ENCODE measurements at regions not wholly inside any gene's neighbourhood (a gene's known extent, or its start where the extent isn't known, plus 50 kb on each side); places are given as distances from the start of the nearest gene placed in this dataset.

DNA sequence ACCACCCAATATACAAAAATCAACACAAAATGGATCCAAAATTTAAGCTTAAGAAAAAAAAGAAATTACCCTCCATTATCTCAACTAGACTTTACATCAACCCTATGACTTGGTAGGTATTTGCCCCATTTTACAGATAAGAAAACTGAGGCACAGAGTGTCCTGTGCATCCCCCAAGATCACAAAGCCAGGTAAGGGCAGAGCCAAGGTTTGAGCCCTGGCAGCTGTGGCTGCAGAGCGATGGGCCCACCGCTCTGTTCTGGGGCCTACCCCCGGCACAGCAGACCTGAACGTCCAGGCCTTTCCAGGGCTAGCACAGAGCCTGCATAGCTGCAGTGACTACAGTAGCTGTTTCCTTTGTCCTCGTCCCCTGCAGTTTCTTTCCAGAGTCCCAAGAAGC is 417.6 kb downstream of the SOX9 start:
- no peak overlapping the region for H3K27ac ChIP-seq
- H3K4me1 ChIP-seq (replicated peaks in 1 of 2), result no peaks in the 10 kb centered on the region
- H3K36me3 ChIP-seq (replicated peaks in 1 of 2), result no peaks in the 10 kb centered on the region
- TF ChIP-seq, protein P1, sequence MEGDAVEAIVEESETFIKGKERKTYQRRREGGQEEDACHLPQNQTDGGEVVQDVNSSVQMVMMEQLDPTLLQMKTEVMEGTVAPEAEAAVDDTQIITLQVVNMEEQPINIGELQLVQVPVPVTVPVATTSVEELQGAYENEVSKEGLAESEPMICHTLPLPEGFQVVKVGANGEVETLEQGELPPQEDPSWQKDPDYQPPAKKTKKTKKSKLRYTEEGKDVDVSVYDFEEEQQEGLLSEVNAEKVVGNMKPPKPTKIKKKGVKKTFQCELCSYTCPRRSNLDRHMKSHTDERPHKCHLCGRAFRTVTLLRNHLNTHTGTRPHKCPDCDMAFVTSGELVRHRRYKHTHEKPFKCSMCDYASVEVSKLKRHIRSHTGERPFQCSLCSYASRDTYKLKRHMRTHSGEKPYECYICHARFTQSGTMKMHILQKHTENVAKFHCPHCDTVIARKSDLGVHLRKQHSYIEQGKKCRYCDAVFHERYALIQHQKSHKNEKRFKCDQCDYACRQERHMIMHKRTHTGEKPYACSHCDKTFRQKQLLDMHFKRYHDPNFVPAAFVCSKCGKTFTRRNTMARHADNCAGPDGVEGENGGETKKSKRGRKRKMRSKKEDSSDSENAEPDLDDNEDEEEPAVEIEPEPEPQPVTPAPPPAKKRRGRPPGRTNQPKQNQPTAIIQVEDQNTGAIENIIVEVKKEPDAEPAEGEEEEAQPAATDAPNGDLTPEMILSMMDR (IDR thresholded peaks at IDR 0.05), result no peak
- TF ChIP-seq POLR2A (IDR thresholded peaks at IDR 0.05), result no peak
- intact Hi-C loops (cut with DNase I), result loop anchor here in 1 of 2 donors (5.0 to 10.0 kb wide), 2 partner anchors 424 to 1901 kb away; no protein-coding TSS in a partner anchor
- 78 to 88% (median 85%) methylated on average over 5 of the region's 5 CpGs for WGBS, 4 donors
- H3K9me3 ChIP-seq (replicated peaks in 1 of 3), result no peaks in the 10 kb centered on the region
- DNase-seq, result no peak
- H3K27me3 ChIP-seq, result no peaks in the 10 kb centered on the region
- H3K4me3 ChIP-seq, result no peak overlapping the region

GRCh38 chr17:72538901-72539352 is 418.1 kb downstream of the SOX9 start:
- intact Hi-C loops (cut with DNase I), result loop anchor here in 1 of 2 donors (5.0 to 10.0 kb wide), 2 partner anchors 424 to 1902 kb away; no protein-coding TSS in a partner anchor
- H3K36me3 ChIP-seq (replicated peaks in 1 of 2), result no peaks in the 10 kb centered on the region
- H3K9me3 ChIP-seq (replicated peaks in 1 of 3), result no peaks in the 10 kb centered on the region
- 76 to 94% (median 88%) methylated on average over 11 to 13 of the region's 13 CpGs for WGBS, 4 donors
- H3K27me3 ChIP-seq, result no peaks in the 10 kb centered on the region
- no peak for TF ChIP-seq POLR2A (IDR thresholded peaks at IDR 0.05)
- TF ChIP-seq, protein P1 (IDR thresholded peaks at IDR 0.05), result no peak
- H3K4me1 ChIP-seq (replicated peaks in 1 of 2), result no peaks in the 10 kb centered on the region
- no peak overlapping the region for H3K4me3 ChIP-seq
- no peak overlapping the region for H3K27ac ChIP-seq
- no peak for DNase-seq

DNA sequence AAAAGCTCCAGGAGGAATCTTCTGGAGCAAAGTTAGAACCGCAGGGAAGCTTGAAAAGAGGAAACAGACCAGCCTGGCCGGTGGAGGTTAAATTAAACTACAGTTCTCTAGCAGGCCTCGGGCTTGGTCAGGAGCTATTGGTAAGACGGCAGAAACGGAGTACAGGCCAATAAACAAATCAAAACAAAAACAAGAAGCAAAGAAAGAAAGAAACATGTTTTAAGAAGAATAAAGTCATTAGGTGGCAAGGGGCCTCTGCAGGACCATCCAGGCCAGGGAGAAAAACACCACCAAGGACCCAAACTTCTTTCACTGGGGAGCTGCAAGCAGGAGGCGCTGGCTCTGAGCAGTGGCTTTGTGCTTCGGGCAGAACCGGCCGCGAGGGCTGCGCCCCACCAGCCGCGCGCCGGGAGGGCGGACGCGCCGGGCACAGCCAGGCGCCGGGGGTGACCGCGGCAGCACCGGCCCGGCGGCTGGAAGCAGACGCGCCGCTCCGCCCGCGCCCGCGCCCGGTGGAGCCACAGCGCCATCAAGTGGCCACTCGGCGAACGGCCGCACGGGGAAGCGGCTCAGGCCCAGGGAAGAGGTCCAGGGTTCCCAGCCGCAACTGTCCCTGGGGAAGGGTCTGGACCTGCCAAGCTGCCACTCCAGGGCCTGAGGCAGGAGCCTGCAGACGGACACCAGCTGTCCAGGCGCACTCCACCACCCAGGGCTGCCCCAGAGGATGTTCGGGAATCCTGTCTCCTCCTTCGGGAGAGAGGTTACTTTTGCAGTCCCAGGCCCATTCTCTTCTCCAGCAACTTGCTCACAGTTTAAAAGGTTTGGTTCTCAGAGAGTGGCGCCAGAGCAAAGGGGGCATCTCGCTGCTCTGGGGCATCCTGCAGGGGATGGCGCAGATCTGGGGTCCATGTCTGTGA is 419.4 kb downstream of the SOX9 start:
- intact Hi-C loops (cut with DNase I), result loop anchor here in 1 of 2 donors (5.0 to 10.0 kb wide), 4 partner anchors 425 to 1903 kb away; no protein-coding TSS in a partner anchor
- Histone ChIP-seq H3K27me3 (no peaks in the 10 kb centered on the region), H3K4me1 (replicated peaks in 1 of 2) (no peaks in the 10 kb centered on the region), H3K27ac (no peak overlapping the region), H3K4me3 (no peak overlapping the region), H3K36me3 (replicated peaks in 1 of 2) (no peaks in the 10 kb centered on the region), H3K9me3 (replicated peaks in 1 of 3) (no peaks in the 10 kb centered on the region)
- DNase-seq, result peak; percentile 36 to 79 (median 56)
- 11 to 28% (median 18%) methylated on average over 18 to 50 of the region's 50 CpGs for WGBS, 4 donors
- TF ChIP-seq POLR2A (IDR thresholded peaks at IDR 0.05), result no peak
- TF ChIP-seq, protein P1 (IDR thresholded peaks at IDR 0.05), result peak; percentile 55 to 99 (median 80)

DNA sequence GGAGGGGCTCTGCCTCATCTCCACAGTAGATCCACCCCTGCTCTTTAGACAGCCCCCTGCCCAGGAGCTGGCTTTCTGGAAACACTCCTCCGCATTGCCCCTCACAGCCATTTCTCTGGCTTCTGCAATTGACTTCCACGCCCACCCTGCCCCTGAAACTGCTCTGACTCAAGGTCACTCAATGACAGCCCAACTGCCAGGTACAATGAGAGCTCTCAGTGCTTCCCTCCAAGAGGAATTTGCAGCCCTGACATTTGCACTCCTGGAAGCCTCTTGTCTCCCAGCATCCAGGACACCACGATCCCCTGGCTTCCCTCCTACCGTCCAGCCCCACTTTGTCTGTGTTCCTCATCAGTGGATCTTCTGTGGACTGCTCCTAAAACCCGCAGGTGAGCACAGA is 421.5 kb downstream of the SOX9 start:
- intact Hi-C loops (cut with DNase I), result loop anchor here in 1 of 2 donors (5.0 to 10.0 kb wide), 2 partner anchors 1068 to 1775 kb away; no protein-coding TSS in a partner anchor
- H3K27ac ChIP-seq, result no peak overlapping the region
- H3K27me3 ChIP-seq, result no peaks in the 10 kb centered on the region
- no peaks in the 10 kb centered on the region for H3K9me3 ChIP-seq (replicated peaks in 1 of 3)
- H3K4me1 ChIP-seq (replicated peaks in 1 of 2), result no peaks in the 10 kb centered on the region
- no peak for DNase-seq
- no peak overlapping the region for H3K4me3 ChIP-seq
- no peaks in the 10 kb centered on the region for H3K36me3 ChIP-seq (replicated peaks in 1 of 2)
- TF ChIP-seq POLR2A (IDR thresholded peaks at IDR 0.05), result no peak
- TF ChIP-seq, protein P1 (IDR thresholded peaks at IDR 0.05), result no peak
- WGBS, 4 donors, result 51 to 78% (median 57%) methylated on average over 4 to 5 of the region's 5 CpGs
